GM18498 (cell line): ENCODE measurements at regions not wholly inside any gene's neighbourhood (a gene's known extent, or its start where the extent isn't known, plus 50 kb on each side); places are given as distances from the start of the nearest gene placed in this dataset.
"Not testable (repeated sequence)": the region's sequence is repeated elsewhere in the genome, so short reads cannot be mapped to it uniquely, and the experiment has no call there.

Experiments used
- ATAC-seq: cut with Tn5 transposase; IDR thresholded peaks from one replicate; pipeline ENCODE4 v1.9.1; 2021; ENCODE audit warnings: mild to moderate bottlenecking, moderate library complexity; ENCODE audit not compliant: unreplicated experiment

DNA sequence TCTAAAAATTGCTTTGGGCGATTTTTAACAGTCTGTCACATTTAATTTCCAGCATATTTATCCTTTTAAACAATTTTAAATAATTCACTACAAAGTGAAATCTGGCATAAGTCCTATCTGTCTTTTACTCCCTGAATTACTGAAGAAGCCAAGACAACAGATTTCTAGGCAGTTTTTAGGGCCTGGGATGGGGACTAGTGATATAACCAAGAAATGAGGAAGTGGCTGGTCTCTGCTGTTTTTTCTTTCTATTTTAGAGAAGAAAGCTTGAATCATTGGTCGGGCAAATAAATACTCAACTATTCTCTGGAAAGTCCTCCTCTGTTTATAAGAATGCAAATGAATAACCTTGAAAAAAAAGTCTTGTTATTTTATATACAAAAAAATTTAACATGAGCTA is 79.7 kb upstream of the SSBP2 start:
- ATAC-seq = no peak

DNA sequence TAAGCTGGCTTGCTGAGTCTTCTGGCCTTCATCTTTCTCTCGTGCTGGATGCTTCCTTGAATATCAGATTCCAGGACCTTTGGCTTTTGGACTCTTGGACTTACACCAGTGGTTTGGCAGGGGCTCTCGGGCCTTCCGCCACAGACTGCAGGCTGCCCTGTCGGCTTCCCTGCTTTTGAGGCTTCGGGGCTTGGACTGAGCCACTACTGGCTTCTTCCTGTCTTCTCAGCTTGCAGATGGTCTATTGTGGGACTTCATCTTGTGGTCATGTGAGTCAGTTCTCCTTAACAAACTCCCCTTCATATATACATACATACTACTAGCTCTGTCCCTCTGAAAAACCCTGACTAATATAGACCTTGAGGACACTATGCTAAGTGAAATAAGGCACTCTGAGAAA is 78.3 kb upstream of the SSBP2 start:
- no peak for ATAC-seq

DNA sequence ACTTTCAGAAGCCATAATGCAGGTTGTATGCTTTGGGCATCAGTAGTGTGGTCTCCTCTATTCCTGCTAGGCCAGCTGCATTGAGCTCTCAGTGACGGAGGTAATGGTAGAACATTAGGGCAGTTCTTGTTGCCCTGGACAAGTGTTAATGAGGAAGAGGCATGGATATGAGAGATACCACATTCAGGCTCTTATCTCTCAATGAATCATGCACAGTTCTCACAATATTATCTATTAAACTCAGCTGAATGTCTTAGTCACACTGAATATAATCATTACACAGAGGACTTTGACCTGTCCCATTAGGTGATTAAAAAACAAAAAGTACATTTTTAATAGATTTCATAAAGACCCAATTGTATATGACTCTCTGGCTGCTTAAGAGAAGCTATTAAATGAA is 76.6 kb upstream of the SSBP2 start:
- no peak for ATAC-seq

DNA sequence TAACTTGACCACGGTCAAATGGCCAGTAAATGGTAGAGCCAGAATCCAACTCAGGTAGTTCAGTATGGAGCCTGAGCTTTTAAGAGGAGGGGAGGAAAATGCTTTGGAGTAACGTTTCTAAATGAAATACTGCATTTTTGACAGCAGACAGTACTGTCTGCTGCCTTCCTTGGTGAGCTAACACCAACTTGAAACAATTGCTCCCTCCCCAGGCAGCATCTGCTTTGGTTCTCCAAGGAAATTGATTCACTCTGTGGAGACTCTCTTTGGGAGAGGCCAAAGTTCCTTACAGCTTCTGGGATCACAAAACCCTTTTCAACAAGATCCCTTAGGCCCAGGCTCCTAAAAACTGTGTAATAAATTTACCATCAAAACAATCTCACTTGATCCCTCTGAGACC is 75.2 kb upstream of the SSBP2 start:
- no peak for ATAC-seq

DNA sequence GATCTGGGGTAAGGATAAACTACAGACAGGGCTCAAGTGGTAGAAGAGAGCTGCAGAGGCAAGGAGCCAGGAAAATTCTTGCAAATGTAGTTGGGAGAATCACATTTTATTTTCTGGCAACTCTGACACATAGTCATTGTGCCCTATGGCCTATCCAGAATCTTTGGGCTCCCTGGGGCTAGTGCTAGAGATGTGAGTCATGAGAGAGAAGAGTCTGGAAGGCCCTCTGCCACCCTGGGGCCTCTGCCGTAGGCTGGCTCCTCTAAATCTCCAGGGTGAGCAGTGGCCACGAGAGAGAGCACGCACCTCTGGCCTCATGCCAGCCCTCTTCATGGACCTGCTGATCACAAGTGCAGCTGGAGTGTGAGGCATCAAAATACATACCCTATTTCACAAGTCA is 74.3 kb upstream of the SSBP2 start:
- no peak for ATAC-seq

DNA sequence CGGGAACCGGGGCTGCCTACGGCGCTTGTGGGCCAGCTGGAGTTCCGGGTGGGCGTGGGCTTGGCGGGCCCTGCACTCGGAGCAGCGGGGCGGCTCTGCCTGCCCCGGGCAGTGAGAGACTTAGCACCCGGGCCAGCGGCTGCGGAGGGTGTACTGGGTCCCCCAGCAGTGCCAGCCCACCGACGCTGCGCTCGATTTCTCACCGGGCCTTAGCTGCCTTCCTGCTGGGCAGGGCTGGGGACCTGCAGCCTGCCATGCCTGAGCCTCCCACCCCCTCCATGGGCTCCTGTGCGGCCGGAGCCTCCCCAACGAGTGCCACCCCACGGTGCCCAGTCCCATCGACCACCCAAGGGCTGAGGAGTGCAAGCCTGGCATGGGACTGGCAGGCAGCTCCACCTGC is 72.8 kb upstream of the SSBP2 start:
- not testable (repeated sequence) for ATAC-seq

DNA sequence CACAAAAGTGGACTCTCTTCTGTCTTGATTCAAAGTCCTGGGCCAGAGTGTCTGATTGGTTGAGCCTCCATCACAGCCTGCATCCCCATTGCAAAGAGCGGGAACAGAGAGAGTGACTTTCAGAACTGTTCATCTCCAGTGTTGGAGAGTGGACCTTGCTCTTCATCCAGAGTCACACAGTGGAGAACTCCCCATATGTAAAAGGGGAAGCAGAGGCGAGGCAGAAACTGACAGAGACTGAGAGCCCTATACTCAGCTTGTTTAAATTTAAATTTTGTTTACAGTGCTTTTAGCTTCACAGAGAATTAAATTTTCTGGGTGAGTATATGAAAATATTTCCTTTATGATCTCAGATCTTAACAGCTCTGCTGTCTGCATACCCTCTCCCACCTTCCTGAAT is 70.0 kb upstream of the SSBP2 start:
- ATAC-seq = no peak

DNA sequence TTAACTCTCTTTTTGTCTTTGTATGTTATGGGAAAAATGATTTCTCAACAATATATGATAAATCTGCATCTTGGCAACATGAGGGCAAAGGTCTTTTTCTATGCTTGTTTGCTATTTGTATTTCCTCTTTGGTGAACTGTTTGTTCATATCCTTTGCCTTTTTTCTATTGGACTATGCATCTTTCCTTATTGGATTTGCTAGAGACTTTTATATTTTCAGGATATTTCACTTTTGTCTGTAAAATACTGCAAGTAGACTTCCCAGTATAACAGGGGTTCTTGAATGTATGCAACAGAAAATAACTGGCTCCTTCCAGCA is 69.4 kb upstream of the SSBP2 start:
- ATAC-seq = no peak

DNA sequence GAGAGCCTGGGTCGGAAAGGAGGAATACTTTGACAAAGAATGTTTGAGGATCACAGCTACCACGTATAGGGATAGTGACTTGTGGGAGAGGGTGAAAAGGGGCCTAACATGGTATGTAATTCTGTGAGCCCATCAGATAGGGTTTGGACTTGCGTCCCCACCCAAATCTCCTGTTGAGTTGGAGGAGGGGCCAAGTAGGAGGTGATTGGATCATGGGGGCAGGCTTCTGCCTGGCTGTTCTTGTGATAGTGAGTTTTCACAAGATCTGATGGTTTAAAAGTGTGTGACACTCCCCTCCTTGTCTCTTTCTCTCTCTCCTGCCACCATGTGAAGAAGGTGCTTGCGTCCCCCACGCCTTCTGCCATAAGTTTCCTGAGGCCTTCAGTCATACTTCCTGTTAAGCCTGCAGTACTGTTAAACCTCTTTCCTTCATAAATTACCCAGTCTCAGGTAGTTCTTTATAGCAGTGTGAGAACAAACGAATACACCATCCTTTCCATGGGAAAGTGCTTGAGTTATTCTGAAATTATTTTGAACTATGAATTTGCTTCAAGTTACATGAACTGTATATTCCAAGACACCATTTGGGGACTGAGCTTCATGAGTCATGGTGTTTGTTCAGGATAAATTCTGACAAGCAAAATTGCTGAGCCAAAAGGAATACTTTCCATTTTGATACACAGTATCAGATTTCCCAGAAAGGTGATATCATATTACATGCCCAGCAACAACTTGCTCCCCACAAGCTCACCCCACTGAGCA is 68.8 kb upstream of the SSBP2 start:
- ATAC-seq = no peak

DNA sequence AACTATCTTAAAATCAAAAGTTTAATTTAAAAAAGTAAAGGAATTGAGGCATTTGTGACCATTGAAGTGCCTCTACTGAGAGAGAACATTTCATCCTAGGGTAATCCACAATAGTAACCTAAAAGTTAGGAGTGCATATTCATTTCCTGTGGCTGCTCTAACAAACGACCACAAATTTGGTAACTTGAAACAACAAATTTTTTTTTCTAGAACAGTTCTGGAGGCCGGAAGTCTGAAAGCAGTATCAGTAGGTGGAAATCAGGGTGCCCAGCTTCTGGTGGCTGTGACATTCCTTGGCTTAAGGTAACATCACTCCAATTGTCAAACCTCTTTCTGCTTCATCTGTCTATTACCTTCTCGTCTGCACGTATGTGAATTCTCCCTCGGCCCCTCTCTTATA is 67.1 kb upstream of the SSBP2 start:
- ATAC-seq = no peak

DNA sequence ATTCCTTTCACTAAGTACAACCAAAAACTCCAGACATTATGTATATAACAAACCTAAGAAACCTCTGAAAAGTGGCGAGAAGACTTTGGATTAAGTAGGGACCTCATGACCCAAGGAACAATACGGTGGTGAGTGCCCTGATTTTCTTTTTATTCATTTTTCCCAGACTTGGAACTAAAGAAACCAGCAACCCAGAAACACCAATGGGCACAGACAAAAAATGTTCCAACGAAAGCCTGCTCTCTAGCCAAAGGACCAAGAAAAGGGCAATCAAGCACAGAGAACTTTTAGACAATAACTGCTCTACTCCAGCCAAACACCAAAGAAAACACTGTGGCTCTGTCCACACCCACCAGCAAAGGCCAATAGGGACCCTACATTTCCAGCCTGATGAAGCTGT is 66.2 kb upstream of the SSBP2 start:
- no peak for ATAC-seq

DNA sequence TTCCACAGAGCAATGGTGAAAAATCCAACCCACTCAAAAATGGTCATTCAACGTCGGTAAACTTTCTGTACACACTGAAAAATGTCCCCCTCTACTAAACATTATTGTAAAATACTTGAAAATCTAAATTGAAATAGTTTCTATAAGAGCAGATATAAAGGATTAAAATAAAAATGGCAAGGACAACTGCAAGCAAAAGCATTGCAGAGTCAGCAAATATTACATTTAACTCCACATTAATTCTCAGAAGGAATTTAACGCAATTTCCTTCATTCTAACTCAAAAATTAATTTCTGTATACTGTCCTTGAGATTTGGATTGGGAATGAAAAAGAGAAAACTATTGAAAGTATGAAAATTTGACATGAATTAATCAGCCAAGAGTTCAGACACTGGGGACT is 64.4 kb upstream of the SSBP2 start:
- no peak for ATAC-seq

DNA sequence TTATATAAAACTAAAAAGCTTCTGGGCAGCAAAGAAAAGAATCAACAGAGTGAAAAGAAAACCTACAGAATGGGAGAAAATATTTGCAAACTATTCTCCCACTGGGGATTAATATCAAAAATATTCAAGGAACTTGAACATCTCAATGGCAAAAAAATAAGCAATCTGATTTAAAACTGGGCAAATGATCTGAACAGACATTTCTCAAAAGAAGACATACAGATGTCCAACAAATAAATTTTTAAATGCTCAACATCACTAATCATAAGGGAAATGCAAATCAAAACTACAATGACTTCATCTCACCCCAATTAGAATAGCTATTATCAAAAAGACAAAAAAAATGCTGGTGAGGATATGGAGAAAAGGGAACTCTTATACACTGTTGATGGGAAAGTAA is 57.2 kb upstream of the SSBP2 start:
- no peak for ATAC-seq

DNA sequence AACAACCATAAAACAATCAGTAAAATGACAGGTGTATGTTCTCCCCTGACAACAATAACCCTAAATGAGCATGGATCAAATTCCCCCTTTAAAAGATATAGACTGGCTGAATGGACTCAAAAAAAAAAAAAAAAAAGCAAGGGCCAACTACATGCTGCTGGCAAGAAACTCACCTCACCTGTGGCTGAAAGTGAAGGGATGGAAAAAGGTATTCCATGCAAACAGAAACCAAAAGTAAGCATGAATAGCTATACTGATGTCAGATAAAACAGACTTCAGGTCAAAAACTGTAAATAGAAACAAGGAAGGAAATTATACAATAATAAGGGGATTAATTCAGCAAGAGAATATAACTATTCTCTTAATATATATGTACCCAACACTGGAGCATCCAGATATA is 54.2 kb upstream of the SSBP2 start:
- no peak for ATAC-seq

DNA sequence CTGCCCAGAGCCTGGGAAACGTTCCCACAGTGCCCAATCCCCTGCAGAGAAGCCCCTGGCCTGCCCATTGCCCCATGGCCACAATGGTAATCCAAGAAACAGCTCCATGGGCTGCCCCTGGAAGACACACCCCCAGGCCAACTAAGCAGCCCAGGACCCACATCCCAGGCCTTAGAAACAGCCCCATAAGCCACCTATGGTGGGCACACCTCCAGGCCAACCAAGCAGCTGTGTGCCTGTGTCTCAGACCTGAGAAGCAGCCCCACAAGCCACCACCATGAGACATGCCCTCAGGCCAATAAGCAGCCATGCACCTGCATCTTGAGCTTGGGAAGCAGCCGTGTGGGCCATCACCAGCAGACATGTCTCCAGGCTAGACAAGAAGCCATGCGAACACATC is 52.9 kb upstream of the SSBP2 start:
- no peak for ATAC-seq

DNA sequence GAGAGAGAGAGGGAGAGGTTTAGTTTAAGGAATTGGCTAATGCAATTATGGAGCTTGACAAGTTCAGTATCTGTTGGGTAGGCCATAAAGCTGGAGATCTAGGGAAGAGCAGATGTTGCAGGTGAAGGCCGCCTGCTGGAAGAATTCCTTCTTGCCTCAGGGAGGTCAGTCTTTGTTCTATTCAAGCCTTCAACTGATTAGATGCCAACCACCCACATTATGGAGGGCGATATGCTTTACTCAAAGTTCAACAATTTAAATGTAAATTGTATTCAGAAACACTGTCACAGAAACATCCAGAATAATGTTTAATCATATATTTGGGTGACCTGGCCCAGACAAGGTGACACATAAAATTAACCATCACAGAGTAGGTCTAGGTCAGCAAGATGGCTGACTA is 51.7 kb upstream of the SSBP2 start:
- no peak for ATAC-seq

DNA sequence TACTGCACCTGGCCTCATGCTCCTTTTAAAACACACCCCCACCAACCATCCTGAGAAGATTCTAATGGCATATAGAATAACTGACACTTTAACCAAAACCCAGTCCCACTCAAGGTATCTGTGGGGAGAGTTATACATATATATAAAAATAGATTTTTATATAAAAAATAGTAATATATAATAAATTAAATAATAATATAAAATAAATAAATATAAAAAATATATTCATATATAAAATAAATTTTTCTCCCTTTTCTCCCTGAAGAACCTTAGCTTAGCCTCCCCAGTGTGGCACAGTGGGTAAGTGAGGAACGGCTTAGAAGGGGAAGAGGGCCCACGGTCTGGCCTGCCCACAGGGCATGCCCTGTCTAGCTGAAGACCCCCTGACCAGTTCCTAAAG is 51.1 kb upstream of the SSBP2 start:
- ATAC-seq = no peak

DNA sequence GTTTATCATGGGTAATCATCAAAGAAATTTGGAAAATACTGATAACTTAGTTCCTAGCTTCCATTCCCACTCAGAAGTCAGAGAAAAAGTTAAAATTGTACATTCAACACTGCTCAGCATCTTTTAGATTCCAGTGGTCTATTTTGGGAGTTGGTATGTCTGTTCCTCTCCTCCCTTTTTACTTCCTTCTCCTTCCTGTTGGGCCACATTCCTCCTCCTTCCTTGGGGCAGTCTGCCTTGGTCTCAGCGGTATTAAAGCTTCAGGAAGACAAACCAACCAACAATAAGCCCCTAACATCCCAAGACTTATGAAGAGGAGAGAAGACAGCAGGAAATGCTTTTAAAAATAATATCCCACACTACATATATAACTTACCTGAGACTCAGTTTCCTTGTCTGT is 49.9 kb upstream of the SSBP2 start:
- no peak for ATAC-seq
